ENCODE measurements at regions not wholly inside any gene's neighbourhood (a gene's known extent, or its start where the extent isn't known, plus 50 kb on each side); places are given as distances from the start of the nearest gene placed in this dataset.

- TF ChIP-seq SUZ12 (IDR thresholded peaks at IDR 0.05; ENCODE audit: extremely low read depth, insufficient read depth, insufficient read length) (no peak), YY1 (IDR thresholded peaks at IDR 0.05; ENCODE audit: insufficient read depth, insufficient read length) (no peak)
Measured at GRCh38 chr6:71656121-71656520, 230.2 kb upstream of the RIMS1 start.

Measured in NT2/D1 (cell line).